ENCODE measurements at regions not wholly inside any gene's neighbourhood (a gene's known extent, or its start where the extent isn't known, plus 50 kb on each side); places are given as distances from the start of the nearest gene placed in this dataset.

DNA sequence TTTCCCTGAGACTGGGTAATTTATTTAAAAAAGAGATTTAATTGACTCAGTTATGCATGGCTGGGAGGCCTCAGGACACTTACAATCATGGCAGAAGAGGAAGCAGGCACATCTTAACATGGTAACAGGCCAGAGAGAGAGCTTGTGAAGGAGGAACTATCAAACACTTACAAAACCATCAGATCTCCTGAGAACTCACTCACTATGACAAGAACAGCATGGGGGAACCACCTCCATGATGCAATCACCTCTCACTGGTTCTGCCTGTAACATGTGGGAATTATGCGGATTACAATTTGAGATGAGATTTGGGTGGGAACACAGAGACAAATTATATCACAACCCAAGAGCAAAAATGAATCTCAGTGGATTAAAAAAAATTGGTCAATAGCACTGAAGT, 416.0 kb upstream of the TMCO5A start:
- H3K4me3 ChIP-seq, result no peak overlapping the region
- H3K27ac ChIP-seq, result no peak overlapping the region
- TF ChIP-seq, protein P1, sequence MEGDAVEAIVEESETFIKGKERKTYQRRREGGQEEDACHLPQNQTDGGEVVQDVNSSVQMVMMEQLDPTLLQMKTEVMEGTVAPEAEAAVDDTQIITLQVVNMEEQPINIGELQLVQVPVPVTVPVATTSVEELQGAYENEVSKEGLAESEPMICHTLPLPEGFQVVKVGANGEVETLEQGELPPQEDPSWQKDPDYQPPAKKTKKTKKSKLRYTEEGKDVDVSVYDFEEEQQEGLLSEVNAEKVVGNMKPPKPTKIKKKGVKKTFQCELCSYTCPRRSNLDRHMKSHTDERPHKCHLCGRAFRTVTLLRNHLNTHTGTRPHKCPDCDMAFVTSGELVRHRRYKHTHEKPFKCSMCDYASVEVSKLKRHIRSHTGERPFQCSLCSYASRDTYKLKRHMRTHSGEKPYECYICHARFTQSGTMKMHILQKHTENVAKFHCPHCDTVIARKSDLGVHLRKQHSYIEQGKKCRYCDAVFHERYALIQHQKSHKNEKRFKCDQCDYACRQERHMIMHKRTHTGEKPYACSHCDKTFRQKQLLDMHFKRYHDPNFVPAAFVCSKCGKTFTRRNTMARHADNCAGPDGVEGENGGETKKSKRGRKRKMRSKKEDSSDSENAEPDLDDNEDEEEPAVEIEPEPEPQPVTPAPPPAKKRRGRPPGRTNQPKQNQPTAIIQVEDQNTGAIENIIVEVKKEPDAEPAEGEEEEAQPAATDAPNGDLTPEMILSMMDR (IDR thresholded peaks at IDR 0.05), result no peak
- no peaks in the 10 kb centered on the region for H3K4me1 ChIP-seq (ENCODE audit: control insufficient read depth in 1 of 2, low read depth in 2 of 2)
- DNase-seq (ENCODE audit: low spot score) (no peak), ATAC-seq (ENCODE audit: insufficient number of reproducible peaks, low FRiP score, low read depth) (no peak)
- no peaks in the 10 kb centered on the region for H3K9me3 ChIP-seq
- H3K27me3 ChIP-seq (replicated peaks; ENCODE audit: insufficient read depth), result no peaks in the 10 kb centered on the region
- H3K36me3 ChIP-seq, result no peaks in the 10 kb centered on the region

GRCh38 chr15:37520026-37520425, 414.4 kb upstream of the TMCO5A start:
- no peak for DNase-seq (ENCODE audit: low spot score)
- Histone ChIP-seq H3K4me1 (ENCODE audit: control insufficient read depth in 1 of 2, low read depth in 2 of 2) (no peaks in the 10 kb centered on the region), H3K9me3 (no peaks in the 10 kb centered on the region), H3K36me3 (no peaks in the 10 kb centered on the region), H3K4me3 (no peak overlapping the region), H3K27ac (no peak overlapping the region), H3K27me3 (replicated peaks; ENCODE audit: insufficient read depth) (no peaks in the 10 kb centered on the region)
- no peak for ATAC-seq (ENCODE audit: insufficient number of reproducible peaks, low FRiP score, low read depth)
- TF ChIP-seq, protein P1 (IDR thresholded peaks at IDR 0.05), result no peak

DNA sequence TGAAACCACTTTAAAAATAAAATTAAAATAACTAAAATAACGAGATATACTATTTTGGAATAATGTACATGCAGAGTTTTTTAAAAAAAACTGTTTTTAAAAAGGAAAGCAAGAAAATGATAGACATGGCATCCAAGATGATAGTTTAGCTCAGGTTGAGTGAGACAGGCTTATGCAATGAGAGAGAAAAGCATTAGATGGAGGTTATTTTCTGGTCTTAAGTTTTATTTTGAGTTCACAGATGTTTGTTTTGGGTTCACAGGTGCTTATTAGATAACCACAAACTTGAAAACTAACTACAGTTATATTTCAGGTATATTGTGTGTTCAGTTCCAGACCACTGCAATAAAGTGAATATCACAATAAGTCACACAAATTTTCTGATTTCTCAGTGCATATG, 413.6 kb upstream of the TMCO5A start:
- Histone ChIP-seq H3K36me3 (no peaks in the 10 kb centered on the region), H3K27me3 (replicated peaks; ENCODE audit: insufficient read depth) (no peaks in the 10 kb centered on the region), H3K4me3 (no peak overlapping the region), H3K27ac (no peak overlapping the region), H3K9me3 (no peaks in the 10 kb centered on the region), H3K4me1 (ENCODE audit: control insufficient read depth in 1 of 2, low read depth in 2 of 2) (no peaks in the 10 kb centered on the region)
- ATAC-seq (ENCODE audit: insufficient number of reproducible peaks, low FRiP score, low read depth) (no peak), DNase-seq (ENCODE audit: low spot score) (no peak)
- TF ChIP-seq, protein P1 (IDR thresholded peaks at IDR 0.05), result no peak

DNA sequence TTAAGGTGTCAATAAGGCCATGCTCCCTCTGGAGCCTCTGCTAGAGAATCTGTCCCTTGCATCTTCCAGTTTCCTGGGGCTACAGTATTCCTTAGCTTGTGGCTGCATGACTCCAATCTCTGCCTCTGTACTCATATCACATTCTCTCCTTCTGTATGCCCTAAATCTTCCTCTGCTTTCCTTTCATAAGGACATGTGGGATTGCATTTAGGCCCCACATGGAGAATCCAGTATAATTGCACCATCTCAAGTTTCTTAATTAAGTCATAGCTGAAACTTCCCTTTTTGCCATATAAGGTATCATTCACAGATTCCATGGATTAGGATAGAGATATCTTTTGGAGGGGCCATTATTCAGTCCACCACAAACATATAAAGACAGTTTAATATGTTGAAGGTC, 409.8 kb upstream of the TMCO5A start:
- Histone ChIP-seq H3K4me3 (no peak overlapping the region), H3K4me1 (ENCODE audit: control insufficient read depth in 1 of 2, low read depth in 2 of 2) (no peaks in the 10 kb centered on the region), H3K27ac (no peak overlapping the region), H3K27me3 (replicated peaks; ENCODE audit: insufficient read depth) (no peaks in the 10 kb centered on the region), H3K9me3 (no peaks in the 10 kb centered on the region), H3K36me3 (no peaks in the 10 kb centered on the region)
- DNase-seq (ENCODE audit: low spot score), result no peak
- TF ChIP-seq, protein P1 (IDR thresholded peaks at IDR 0.05), result no peak
- no peak for ATAC-seq (ENCODE audit: insufficient number of reproducible peaks, low FRiP score, low read depth)

- H3K4me1 ChIP-seq (ENCODE audit: control insufficient read depth in 1 of 2, low read depth in 2 of 2), result no peaks in the 10 kb centered on the region
- H3K9me3 ChIP-seq, result no peaks in the 10 kb centered on the region
- DNase-seq (ENCODE audit: low spot score) (no peak), ATAC-seq (ENCODE audit: insufficient number of reproducible peaks, low FRiP score, low read depth) (no peak)
- no peaks in the 10 kb centered on the region for H3K36me3 ChIP-seq
- H3K27ac ChIP-seq, result no peak overlapping the region
- no peak overlapping the region for H3K4me3 ChIP-seq
- TF ChIP-seq, protein P1 (IDR thresholded peaks at IDR 0.05), result no peak
- H3K27me3 ChIP-seq (replicated peaks; ENCODE audit: insufficient read depth), result no peaks in the 10 kb centered on the region
These were observed 406.0 kb upstream of the TMCO5A start for GRCh38 chr15:37528432-37528831.
